ENCODE measurements at regions not wholly inside any gene's neighbourhood (a gene's known extent, or its start where the extent isn't known, plus 50 kb on each side); places are given as distances from the start of the nearest gene placed in this dataset.

GRCh38 chr4:111941957-111942356, 203.3 kb upstream of the FAM241A start:
- no peak for TF ChIP-seq TARDBP (IDR thresholded peaks at IDR 0.05)
- TF ChIP-seq HDGF (IDR thresholded peaks at IDR 0.05; ENCODE audit: borderline replicate concordance): no peak
- no peak for TF ChIP-seq PKNOX1 (IDR thresholded peaks at IDR 0.05)
- no peak for TF ChIP-seq FOXM1 (IDR thresholded peaks at IDR 0.05; ENCODE audit: borderline replicate concordance)
- no peak for TF ChIP-seq SUZ12 (IDR thresholded peaks at IDR 0.05)
- no peak for TF ChIP-seq BHLHE40 (IDR thresholded peaks at IDR 0.05; ENCODE audit: borderline replicate concordance)
- TF ChIP-seq ELF4 (IDR thresholded peaks at IDR 0.05): no peak

Measured in HEK293T (cell line).